COR-L47 (cell line): ENCODE measurements at regions not wholly inside any gene's neighbourhood (a gene's known extent, or its start where the extent isn't known, plus 50 kb on each side); places are given as distances from the start of the nearest gene placed in this dataset.
A peak's percentile ranks its signal among the peaks of the same experiment; 100 is the strongest.

Experiments
- DNase-seq: peaks from one replicate; lab custom pipeline; 2025; lab: John Stamatoyannopoulos, UW

DNA sequence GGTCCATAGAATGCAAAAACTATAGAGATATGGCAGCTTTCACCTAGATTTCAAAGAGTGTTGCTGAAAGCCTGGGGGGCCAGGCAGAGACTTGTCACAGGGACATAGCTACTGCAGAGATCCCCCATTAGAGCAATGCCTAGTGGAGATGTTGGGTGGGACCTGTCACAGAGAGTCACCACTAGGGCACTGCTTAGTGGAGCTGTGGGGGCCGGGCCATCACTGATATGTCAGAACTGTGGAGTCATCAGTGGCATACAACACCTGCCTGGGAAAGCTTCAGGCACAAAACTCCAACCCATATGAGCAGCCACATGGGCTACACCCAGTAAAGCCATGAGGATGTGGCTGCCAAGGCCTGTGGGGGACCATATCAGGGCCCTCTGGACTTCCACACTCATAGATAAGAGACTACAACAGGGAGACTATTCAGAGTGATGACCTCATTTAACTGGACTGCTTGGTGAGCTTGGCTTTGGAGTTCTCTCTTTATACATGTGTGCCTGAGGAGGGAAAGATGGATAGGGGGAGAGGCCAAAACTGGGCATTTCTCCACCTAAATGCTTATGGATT, 176.3 kb downstream of the ZNF621 start:
- DNase-seq: no peak

DNA sequence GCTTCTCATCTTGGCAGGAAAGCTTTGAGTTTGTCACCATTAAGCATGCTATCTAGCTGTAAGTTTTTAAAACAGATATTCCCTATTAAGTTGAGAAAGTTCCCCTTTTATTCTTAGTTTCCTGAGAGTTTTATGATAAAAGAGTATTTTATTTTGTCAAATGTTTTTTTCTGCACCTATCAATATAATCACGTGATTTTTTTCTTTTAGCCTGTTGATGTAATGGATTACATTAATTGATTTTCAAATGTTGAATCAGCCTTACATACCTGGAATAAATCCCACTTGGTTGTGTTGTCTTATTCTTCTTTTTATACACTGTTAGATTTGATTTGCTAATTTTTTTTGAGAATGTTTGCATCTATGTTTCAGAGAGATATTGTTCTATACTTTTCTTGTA, 179.5 kb downstream of the ZNF621 start:
- no peak for DNase-seq

- no peak for DNase-seq
Observed at GRCh38 chr3:40705663-40706062, 180.9 kb downstream of the ZNF621 start.

GRCh38 chr3:40713306-40713705, 188.5 kb downstream of the ZNF621 start:
- DNase-seq: no peak

DNA sequence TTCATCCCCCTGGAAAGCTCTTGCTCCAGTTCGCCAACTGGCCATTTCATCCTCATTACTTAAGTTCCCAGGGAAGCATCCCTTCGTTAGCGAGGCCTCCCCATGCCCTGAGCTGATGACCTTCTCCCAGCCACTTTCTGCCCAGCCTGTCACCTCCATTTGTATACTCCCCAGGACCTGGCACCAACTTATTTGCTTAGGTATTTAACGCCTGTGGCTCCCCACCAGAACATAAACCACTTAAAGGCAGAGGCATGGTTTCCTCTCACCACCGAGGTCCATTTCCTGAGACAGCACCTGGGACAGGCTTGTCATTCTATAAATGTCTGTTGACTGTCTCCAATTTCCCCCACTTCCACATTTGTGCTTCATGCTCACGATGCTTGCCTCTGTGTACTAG, 189.0 kb downstream of the ZNF621 start:
- no peak for DNase-seq

DNA sequence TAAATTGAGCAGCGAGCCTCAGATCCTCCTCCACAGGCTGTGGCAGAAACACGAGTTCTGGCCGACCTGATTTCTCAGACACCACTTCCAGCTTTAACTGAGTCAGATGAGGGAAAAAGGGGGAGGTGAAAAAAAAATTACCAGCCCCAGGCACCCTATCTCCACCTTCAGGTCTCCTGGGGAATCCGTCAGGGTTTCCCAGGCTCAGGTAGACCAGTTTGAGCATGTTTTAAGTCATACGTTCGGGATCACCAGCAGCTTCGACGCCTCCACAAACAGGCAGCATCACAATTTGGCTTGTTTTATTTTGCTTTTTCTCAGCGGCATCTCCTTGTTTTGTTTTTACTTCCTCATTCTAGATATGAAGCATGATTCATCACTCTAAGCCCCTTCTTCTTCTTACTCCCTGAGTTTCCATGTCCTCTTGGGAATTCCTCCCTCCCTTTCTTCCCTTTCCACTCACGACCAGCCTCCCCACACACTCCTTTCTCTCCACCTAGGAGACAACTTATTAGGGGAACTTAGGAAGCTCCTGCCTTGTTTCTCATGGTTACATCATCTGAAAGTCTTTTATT, 190.1 kb downstream of the ZNF621 start:
- DNase-seq: no peak

- DNase-seq: no peak
Observed at GRCh38 chr3:40715551-40715950, 190.8 kb downstream of the ZNF621 start.

GRCh38 chr3:40717471-40717870, 192.7 kb downstream of the ZNF621 start:
- DNase-seq: no peak

- DNase-seq: no peak
Observed at GRCh38 chr3:40718209-40718608, 193.4 kb downstream of the ZNF621 start.

DNA sequence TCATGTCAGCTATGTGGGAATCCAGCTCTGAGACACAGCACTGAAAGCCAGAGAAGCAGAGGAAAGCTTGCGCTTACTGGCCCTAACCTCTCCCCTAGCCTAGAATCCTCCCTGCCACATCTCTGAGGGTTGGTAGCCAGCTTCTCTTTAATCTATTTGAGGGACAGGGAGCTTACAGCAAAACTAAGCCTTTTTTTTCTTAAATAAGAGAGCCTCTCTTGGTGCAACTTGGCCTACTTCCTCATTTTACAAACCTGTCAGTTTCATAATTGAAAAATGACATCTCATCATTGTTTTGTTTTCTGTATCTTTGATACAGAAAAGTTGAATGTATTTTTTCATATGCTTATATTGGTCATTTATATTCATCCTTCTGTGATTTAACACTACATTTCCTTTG, 193.9 kb downstream of the ZNF621 start:
- DNase-seq: no peak

- peak; percentile 61 for DNase-seq
Observed at GRCh38 chr3:40719660-40720287, 195.0 kb downstream of the ZNF621 start.

DNA sequence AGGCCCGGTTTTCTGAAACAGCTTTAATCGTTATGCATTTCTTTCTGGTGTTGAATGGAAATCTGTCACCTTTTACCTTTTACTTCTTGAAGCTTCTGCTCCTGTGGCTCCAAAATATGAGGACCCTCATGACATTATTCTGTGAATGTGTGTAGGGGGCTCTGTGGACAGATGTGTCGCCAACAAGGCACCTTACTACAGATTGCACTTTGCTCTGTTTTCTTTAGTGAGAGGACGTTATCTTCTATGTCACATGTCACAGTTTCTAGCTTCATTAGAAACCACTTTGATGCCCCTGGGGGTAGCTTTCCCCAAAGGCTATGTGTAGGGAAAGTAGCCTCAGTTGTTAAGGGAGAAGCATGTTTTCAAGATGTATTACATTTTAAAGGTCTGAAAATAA, 195.6 kb downstream of the ZNF621 start:
- DNase-seq: no peak

DNA sequence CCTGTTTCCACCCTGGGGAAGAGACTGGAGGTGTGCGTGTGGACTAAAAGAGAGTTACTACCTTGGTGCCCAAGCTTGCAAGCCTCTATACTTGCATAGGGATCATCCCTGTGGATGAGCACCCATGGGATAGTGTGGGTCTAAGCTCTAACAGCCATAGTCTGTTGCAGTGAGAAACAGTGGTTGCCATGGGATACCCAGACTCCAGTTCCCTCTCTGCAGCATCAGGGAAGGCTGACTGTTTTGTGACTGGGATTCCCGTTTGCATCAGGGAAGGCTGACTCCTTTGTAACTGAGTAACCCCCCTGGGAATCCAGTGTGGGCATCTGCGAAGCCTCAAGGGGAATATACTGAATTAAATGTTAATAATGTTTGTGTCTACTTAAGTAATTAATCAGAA, 196.1 kb downstream of the ZNF621 start:
- DNase-seq: no peak

- no peak for DNase-seq
Observed at GRCh38 chr3:40723083-40723660, 198.4 kb downstream of the ZNF621 start.

GRCh38 chr3:40725031-40725430, 200.3 kb downstream of the ZNF621 start:
- peak; percentile 19 for DNase-seq

GRCh38 chr3:40731445-40731844, 206.7 kb downstream of the ZNF621 start:
- no peak for DNase-seq

- no peak for DNase-seq
Observed at GRCh38 chr3:40736943-40737342, 212.2 kb downstream of the ZNF621 start.

GRCh38 chr3:40737343-40737742, 212.6 kb downstream of the ZNF621 start:
- no peak for DNase-seq

- DNase-seq: no peak
Observed at GRCh38 chr3:40739971-40740370, 215.2 kb downstream of the ZNF621 start.

DNA sequence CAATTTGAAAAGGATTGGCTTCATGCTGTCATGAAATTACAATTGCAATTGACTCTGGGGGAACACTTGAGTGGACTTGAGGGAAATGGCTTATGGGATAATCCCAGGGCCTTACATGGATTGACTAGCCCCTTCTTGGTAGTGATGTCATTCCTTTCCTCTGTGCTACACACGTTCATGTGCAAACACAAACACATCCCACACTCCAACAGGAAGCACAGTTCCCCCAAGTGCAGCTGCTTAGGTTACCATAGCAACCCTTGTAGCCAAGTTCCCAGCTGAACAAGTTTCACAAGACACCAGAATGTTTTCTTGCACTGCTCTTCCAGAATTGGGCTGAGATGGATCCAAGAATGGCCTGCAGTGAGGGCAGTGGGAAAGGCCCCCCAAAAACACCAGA, 217.0 kb downstream of the ZNF621 start:
- DNase-seq: peak; percentile 5

DNA sequence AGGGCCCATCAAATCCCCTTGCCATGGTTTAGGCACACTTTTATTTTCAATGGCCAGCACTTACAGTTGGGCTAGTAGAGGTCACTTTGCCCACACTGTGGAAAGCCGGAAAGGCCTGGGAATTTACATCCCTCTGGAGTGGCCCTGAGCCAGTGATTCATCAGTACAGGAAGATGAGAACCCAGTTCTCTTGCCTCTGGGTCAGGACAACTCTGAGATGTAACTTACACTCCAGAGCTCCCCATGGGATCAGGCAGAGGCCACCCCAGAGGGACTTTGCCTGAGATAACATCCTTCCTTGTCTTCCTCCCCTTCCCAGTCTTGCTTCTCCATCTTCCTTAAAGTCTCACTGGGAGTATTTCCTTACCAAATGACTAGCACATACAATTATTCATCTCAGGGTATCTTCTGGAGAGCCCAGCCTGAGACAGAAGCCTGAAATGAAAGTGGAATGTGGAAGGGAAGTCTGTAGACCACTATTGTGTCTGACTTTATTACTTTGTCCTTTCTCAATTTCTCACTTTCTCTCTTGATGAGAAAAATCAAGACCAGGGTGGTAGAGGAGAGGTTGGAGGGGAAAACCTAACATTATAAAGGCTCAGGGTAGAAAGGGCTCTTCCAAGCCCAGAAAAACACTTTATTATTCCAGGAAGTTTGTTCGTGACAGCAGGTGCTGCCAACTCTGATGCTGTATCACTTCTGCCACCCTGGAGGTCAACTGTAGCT, 220.8 kb downstream of the ZNF621 start:
- DNase-seq: no peak

DNA sequence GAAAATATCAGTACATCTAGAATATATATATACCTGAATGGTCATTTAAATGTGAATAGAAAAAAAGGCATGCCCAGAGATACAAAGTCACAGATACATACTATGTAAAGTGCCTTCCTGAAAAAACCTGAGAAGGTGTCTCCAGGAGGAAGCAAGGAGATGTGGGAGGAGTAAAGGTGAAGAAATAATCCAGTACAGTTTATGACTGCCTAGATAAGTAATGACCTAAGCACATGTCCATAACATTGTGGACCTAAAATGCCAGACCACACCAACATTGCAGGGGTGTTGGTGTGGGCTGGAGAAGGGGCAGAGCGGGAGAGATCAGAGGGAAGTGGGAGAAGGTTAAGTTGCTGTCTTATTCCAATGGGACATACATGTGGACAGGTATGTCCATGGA, 226.9 kb downstream of the ZNF621 start:
- DNase-seq: no peak

DNA sequence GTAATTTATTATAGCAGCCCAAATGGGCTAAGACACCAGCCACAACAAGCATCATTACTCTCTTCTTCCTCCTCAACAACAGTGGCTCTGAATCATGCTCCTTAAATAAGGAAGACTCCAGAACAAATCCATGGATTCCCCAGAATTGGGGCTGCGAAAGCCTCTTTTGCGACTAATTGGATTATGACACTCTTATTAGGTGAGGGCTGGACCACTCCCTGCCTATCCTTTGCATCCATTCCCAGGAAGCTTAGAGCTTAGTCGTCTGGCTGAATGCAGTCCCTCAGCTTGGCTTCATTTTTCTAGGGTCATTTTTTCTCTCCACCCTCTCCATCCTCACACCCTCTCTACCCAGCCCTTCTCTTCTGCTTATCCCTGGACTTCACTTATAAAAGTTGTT, 227.7 kb downstream of the ZNF621 start:
- DNase-seq: no peak
